WTC11 (cell line): ENCODE measurements at regions not wholly inside any gene's neighbourhood (a gene's known extent, or its start where the extent isn't known, plus 50 kb on each side); places are given as distances from the start of the nearest gene placed in this dataset.

Experiments
- ATAC-seq: fragments of 200-7000 bp; cut with Tn5 transposase; 2 replicates; pipeline ENCODE4 v1.10.0; 2021; ENCODE audit warnings: mild to moderate bottlenecking, moderate library complexity
- CTCF ChIA-PET: fragments of 300-600 bp; sonication (Branson Sonifier 250); formaldehyde crosslinking; loops from one replicate; lab custom pipeline; 2021; ENCODE audit warnings: antibody characterized with exemption; lab: Charles Lee
- POLR2A ChIA-PET: fragments of 350-600 bp; sonication (Branson Sonifier 250); formaldehyde crosslinking; loops from one replicate; lab custom pipeline; 2021; ENCODE audit warnings: antibody characterized with exemption; lab: Charles Lee
- DNase-seq: peaks from one replicate; pipeline ENCODE4 v3.0.0; 2021; ENCODE audit warnings: low spot score
- H3K27ac Mint-ChIP-seq: 2 replicates; pipeline ENCODE4 v1.8.0; 2021; ENCODE audit warnings: mixed read lengths
- H3K27me3 Mint-ChIP-seq: 2 replicates; pipeline ENCODE4 v1.8.0; 2021; ENCODE audit warnings: low read depth, mild to moderate bottlenecking, moderate library complexity, mixed read lengths
- H3K36me3 Mint-ChIP-seq: 2 replicates; pipeline ENCODE4 v1.8.0; 2021; ENCODE audit warnings: mixed read lengths
- H3K4me1 Mint-ChIP-seq: 2 replicates; pipeline ENCODE4 v1.8.0; 2022; ENCODE audit warnings: mixed read lengths
- H3K4me3 Mint-ChIP-seq: 2 replicates; pipeline ENCODE4 v1.8.0; 2021; ENCODE audit warnings: mild to moderate bottlenecking, moderate library complexity, mixed read lengths
- H3K9me3 Mint-ChIP-seq: 2 replicates; pipeline ENCODE4 v1.8.0; 2021; ENCODE audit warnings: mixed read lengths
- CBFB ChIP-seq: sonication (generic); formaldehyde crosslinking; IDR thresholded peaks from 2 replicates; pipeline ENCODE4 v1.8.1; 2022; ENCODE audit warnings: mild to moderate bottlenecking, low read depth, missing genetic modification reagents
- CREB1 ChIP-seq: sonication (generic); formaldehyde crosslinking; IDR thresholded peaks from 2 replicates; pipeline ENCODE4 v1.8.0; 2023; ENCODE audit warnings: mild to moderate bottlenecking, missing genetic modification reagents
- ETV6 ChIP-seq: sonication (generic); formaldehyde crosslinking; IDR thresholded peaks from 2 replicates; pipeline ENCODE4 v1.8.1; 2022; ENCODE audit warnings: mild to moderate bottlenecking, missing genetic modification reagents
- FOXK1 ChIP-seq: sonication (generic); formaldehyde crosslinking; IDR thresholded peaks from 2 replicates; pipeline ENCODE4 v1.8.0; 2022; ENCODE audit warnings: mild to moderate bottlenecking, moderate library complexity, missing genetic modification reagents
- HMGA2 ChIP-seq: fragments of 250-450 bp; sonication (Bioruptor Pico); IDR thresholded peaks from 2 replicates; pipeline ENCODE4 v1.4.0; 2021; ENCODE audit warnings: mild to moderate bottlenecking, moderate library complexity
- IRF2 ChIP-seq: sonication (generic); formaldehyde crosslinking; IDR thresholded peaks from 2 replicates; pipeline ENCODE4 v1.8.0; 2022; ENCODE audit warnings: low read depth, missing genetic modification reagents, borderline replicate concordance
- KAT7 ChIP-seq: sonication (generic); formaldehyde crosslinking; IDR thresholded peaks from 2 replicates; pipeline ENCODE4 v1.8.1; 2023; ENCODE audit warnings: missing genetic modification reagents, mild to moderate bottlenecking, borderline replicate concordance
- NR1H2 ChIP-seq: sonication (generic); formaldehyde crosslinking; IDR thresholded peaks from 2 replicates; pipeline ENCODE4 v1.9.0; 2021; ENCODE audit warnings: mild to moderate bottlenecking, moderate library complexity, missing genetic modification reagents
- SOX15 ChIP-seq: fragments of 250-450 bp; sonication (Bioruptor Pico); IDR thresholded peaks from 2 replicates; pipeline ENCODE4 v1.9.0; 2021; ENCODE audit warnings: mild to moderate bottlenecking
- SP1 ChIP-seq: sonication (generic); formaldehyde crosslinking; conservative IDR thresholded peaks from 2 replicates; pipeline ENCODE4 v1.8.1; 2022; ENCODE audit warnings: missing genetic modification reagents
- TCF7 ChIP-seq: sonication (generic); formaldehyde crosslinking; IDR thresholded peaks from 2 replicates; pipeline ENCODE4 v1.8.0; 2022; ENCODE audit warnings: mild to moderate bottlenecking, low read depth, missing genetic modification reagents, moderate library complexity
- TEAD1 ChIP-seq: sonication (generic); formaldehyde crosslinking; IDR thresholded peaks from 2 replicates; pipeline ENCODE4 v1.8.0; 2022; ENCODE audit warnings: mild to moderate bottlenecking, missing genetic modification reagents
- ZNF121 ChIP-seq: sonication (generic); formaldehyde crosslinking; IDR thresholded peaks from 2 replicates; pipeline ENCODE4 v1.8.0; 2023; ENCODE audit warnings: missing genetic modification reagents
- ZNF138 ChIP-seq: sonication (generic); formaldehyde crosslinking; conservative IDR thresholded peaks from 2 replicates; pipeline ENCODE4 v1.8.1; 2022; ENCODE audit warnings: mild to moderate bottlenecking, moderate library complexity, missing genetic modification reagents
- ZNF219 ChIP-seq: sonication (generic); formaldehyde crosslinking; IDR thresholded peaks from 2 replicates; pipeline ENCODE4 v1.8.0; 2023; ENCODE audit warnings: missing genetic modification reagents, mild to moderate bottlenecking, borderline replicate concordance
- ZNF671 ChIP-seq: fragments of 250-450 bp; sonication (Bioruptor Pico); IDR thresholded peaks from 2 replicates; pipeline ENCODE4 v1.8.0; 2021; ENCODE audit warnings: mild to moderate bottlenecking
- TF ChIP-seq, protein P1 (sequence below): sonication (generic); formaldehyde crosslinking; IDR thresholded peaks from 2 replicates; pipeline ENCODE4 v1.8.0; 2022; ENCODE audit warnings: mild to moderate bottlenecking, missing genetic modification reagents
- TF ChIP-seq, protein P2 (sequence below): sonication (generic); formaldehyde crosslinking; IDR thresholded peaks from 2 replicates; pipeline ENCODE4 v1.8.0; 2023; ENCODE audit warnings: missing genetic modification reagents, mild to moderate bottlenecking, borderline replicate concordance
- TF ChIP-seq, protein P3 (sequence below): sonication (generic); formaldehyde crosslinking; IDR thresholded peaks from 2 replicates; pipeline ENCODE4 v1.8.1; 2023; ENCODE audit warnings: mild to moderate bottlenecking, missing genetic modification reagents, moderate library complexity
- TF ChIP-seq, protein P4 (sequence below): sonication (generic); formaldehyde crosslinking; IDR thresholded peaks from 2 replicates; pipeline ENCODE4 v1.8.0; 2023; ENCODE audit warnings: mild to moderate bottlenecking, missing genetic modification reagents
- TF ChIP-seq, protein P5 (sequence below): fragments of 250-450 bp; sonication (Bioruptor Pico); IDR thresholded peaks from 2 replicates; pipeline ENCODE4 v1.8.0; 2021; ENCODE audit warnings: mild to moderate bottlenecking
- TF ChIP-seq, protein P6 (sequence below): sonication (generic); formaldehyde crosslinking; IDR thresholded peaks from 2 replicates; pipeline ENCODE4 v1.8.0; 2022; ENCODE audit warnings: missing genetic modification reagents
- TF ChIP-seq, protein P7 (sequence below): sonication (generic); formaldehyde crosslinking; IDR thresholded peaks from 2 replicates; pipeline ENCODE4 v1.8.0; 2022; ENCODE audit warnings: mild to moderate bottlenecking, missing genetic modification reagents

DNA sequence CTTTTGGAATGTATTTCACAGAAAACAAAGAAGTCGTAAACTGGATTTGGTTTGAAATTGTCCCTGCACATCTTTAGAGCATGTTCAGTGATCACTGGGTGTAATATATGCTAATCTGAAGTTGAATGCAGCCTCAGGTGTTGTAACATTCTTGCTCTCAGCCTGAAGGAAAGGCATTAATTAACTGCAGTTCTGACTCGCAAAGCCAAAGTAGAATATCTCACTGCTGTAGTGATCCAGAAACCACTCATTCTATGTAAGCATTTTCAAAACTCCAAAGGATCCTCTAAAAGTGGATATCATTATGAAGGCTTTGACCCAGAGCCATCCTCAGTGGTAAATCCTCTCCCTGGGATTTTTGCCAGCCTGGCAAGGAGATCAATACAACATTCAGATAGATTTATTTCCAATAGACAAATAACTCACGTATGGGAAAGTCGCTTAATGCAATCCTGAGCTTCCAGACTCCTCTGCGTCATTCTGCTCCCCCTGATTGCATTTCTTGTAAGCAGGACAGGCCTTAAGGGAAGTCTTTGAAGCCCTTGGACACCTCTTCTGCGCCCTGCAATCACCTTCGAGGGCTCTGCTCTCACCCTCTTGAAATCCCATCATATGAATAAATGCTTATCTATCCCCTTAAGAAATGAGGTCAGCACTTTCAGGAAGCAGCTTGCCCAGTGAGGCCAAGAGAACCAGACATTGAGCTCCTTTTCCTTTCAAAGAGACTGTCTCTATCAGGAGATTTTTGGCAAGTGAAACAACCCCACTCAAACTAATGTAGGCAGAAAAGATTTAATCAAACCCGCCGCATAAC is 301.7 kb upstream of the NBEA start:
- H3K27me3 Mint-ChIP-seq = no peaks in the 10 kb centered on the region
- ATAC-seq = no peak
- DNase-seq = no peak
- no peak overlapping the region for H3K4me3 Mint-ChIP-seq
- H3K9me3 Mint-ChIP-seq = peaks cover 7% of the 10 kb centered on the region; the same call in 1 of the 2 replicates
- no peak for TF ChIP-seq SP1 (CRISPR knock-in tag)
- no peak for TF ChIP-seq ZNF121
- no peak for TF ChIP-seq ZNF138 (CRISPR knock-in tag)
- no peak for TF ChIP-seq ZNF671 (CRISPR knock-in tag)
- TF ChIP-seq TEAD1 (CRISPR knock-in tag) = no peak
- TF ChIP-seq ZNF219 = no peak
- no peak for TF ChIP-seq FOXK1 (CRISPR knock-in tag)
- no peak for TF ChIP-seq KAT7
- TF ChIP-seq SOX15 (CRISPR knock-in tag) = no peak
- TF ChIP-seq ETV6 (CRISPR knock-in tag) = no peak
- TF ChIP-seq, protein P1, sequence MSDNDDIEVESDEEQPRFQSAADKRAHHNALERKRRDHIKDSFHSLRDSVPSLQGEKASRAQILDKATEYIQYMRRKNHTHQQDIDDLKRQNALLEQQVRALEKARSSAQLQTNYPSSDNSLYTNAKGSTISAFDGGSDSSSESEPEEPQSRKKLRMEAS (CRISPR knock-in tag) = no peak
- TF ChIP-seq, protein P2, sequence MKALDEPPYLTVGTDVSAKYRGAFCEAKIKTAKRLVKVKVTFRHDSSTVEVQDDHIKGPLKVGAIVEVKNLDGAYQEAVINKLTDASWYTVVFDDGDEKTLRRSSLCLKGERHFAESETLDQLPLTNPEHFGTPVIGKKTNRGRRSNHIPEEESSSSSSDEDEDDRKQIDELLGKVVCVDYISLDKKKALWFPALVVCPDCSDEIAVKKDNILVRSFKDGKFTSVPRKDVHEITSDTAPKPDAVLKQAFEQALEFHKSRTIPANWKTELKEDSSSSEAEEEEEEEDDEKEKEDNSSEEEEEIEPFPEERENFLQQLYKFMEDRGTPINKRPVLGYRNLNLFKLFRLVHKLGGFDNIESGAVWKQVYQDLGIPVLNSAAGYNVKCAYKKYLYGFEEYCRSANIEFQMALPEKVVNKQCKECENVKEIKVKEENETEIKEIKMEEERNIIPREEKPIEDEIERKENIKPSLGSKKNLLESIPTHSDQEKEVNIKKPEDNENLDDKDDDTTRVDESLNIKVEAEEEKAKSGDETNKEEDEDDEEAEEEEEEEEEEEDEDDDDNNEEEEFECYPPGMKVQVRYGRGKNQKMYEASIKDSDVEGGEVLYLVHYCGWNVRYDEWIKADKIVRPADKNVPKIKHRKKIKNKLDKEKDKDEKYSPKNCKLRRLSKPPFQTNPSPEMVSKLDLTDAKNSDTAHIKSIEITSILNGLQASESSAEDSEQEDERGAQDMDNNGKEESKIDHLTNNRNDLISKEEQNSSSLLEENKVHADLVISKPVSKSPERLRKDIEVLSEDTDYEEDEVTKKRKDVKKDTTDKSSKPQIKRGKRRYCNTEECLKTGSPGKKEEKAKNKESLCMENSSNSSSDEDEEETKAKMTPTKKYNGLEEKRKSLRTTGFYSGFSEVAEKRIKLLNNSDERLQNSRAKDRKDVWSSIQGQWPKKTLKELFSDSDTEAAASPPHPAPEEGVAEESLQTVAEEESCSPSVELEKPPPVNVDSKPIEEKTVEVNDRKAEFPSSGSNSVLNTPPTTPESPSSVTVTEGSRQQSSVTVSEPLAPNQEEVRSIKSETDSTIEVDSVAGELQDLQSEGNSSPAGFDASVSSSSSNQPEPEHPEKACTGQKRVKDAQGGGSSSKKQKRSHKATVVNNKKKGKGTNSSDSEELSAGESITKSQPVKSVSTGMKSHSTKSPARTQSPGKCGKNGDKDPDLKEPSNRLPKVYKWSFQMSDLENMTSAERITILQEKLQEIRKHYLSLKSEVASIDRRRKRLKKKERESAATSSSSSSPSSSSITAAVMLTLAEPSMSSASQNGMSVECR (CRISPR knock-in tag) = no peak
- TF ChIP-seq, protein P3, sequence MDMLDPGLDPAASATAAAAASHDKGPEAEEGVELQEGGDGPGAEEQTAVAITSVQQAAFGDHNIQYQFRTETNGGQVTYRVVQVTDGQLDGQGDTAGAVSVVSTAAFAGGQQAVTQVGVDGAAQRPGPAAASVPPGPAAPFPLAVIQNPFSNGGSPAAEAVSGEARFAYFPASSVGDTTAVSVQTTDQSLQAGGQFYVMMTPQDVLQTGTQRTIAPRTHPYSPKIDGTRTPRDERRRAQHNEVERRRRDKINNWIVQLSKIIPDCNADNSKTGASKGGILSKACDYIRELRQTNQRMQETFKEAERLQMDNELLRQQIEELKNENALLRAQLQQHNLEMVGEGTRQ (CRISPR knock-in tag) = no peak
- TF ChIP-seq NR1H2 = no peak
- H3K36me3 Mint-ChIP-seq = no peaks in the 10 kb centered on the region
- ChIA-PET CTCF (no interaction called here), POLR2A (interaction anchor here (0.7 kb wide), 1 partner anchor 1361 kb away, joined by 6 read pairs; no protein-coding TSS in a partner anchor)
- H3K4me1 Mint-ChIP-seq = peaks cover 36% of the 10 kb centered on the region
- H3K27ac Mint-ChIP-seq = no peak overlapping the region

DNA sequence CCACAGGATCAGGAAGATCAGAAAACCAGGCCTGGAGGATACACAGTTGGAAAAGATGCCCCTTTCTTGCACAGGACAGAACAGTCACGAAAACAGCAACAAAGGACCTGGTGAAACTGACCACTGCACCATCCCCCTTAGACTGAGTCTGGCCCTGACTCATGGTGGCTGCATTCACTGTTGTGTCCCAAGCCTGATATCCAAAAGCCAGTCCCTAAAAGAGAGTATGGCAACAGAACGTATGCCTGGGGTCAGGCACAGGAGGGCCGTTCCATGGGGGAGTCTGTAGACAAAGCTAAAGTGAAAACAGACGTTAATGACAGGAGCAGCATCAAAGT is 301.1 kb upstream of the NBEA start:
- Mint-ChIP-seq H3K9me3 (peaks cover 7% of the 10 kb centered on the region; the same call in 1 of the 2 replicates), H3K27me3 (no peaks in the 10 kb centered on the region), H3K4me1 (peaks cover 36% of the 10 kb centered on the region), H3K4me3 (no peak overlapping the region), H3K36me3 (no peaks in the 10 kb centered on the region), H3K27ac (no peak overlapping the region)
- no peak for ATAC-seq
- ChIA-PET POLR2A (no interaction called here), CTCF (no interaction called here)
- DNase-seq = no peak
- TF ChIP-seq, protein P4, sequence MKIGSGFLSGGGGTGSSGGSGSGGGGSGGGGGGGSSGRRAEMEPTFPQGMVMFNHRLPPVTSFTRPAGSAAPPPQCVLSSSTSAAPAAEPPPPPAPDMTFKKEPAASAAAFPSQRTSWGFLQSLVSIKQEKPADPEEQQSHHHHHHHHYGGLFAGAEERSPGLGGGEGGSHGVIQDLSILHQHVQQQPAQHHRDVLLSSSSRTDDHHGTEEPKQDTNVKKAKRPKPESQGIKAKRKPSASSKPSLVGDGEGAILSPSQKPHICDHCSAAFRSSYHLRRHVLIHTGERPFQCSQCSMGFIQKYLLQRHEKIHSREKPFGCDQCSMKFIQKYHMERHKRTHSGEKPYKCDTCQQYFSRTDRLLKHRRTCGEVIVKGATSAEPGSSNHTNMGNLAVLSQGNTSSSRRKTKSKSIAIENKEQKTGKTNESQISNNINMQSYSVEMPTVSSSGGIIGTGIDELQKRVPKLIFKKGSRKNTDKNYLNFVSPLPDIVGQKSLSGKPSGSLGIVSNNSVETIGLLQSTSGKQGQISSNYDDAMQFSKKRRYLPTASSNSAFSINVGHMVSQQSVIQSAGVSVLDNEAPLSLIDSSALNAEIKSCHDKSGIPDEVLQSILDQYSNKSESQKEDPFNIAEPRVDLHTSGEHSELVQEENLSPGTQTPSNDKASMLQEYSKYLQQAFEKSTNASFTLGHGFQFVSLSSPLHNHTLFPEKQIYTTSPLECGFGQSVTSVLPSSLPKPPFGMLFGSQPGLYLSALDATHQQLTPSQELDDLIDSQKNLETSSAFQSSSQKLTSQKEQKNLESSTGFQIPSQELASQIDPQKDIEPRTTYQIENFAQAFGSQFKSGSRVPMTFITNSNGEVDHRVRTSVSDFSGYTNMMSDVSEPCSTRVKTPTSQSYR (CRISPR knock-in tag) = no peak
- TF ChIP-seq TCF7 (CRISPR knock-in tag) (no peak), CBFB (CRISPR knock-in tag) (no peak), CREB1 (no peak), IRF2 (CRISPR knock-in tag) (no peak), HMGA2 (CRISPR knock-in tag) (no peak)
- TF ChIP-seq, protein P5, sequence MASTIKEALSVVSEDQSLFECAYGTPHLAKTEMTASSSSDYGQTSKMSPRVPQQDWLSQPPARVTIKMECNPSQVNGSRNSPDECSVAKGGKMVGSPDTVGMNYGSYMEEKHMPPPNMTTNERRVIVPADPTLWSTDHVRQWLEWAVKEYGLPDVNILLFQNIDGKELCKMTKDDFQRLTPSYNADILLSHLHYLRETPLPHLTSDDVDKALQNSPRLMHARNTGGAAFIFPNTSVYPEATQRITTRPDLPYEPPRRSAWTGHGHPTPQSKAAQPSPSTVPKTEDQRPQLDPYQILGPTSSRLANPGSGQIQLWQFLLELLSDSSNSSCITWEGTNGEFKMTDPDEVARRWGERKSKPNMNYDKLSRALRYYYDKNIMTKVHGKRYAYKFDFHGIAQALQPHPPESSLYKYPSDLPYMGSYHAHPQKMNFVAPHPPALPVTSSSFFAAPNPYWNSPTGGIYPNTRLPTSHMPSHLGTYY (CRISPR knock-in tag) = no peak
- TF ChIP-seq, protein P6, sequence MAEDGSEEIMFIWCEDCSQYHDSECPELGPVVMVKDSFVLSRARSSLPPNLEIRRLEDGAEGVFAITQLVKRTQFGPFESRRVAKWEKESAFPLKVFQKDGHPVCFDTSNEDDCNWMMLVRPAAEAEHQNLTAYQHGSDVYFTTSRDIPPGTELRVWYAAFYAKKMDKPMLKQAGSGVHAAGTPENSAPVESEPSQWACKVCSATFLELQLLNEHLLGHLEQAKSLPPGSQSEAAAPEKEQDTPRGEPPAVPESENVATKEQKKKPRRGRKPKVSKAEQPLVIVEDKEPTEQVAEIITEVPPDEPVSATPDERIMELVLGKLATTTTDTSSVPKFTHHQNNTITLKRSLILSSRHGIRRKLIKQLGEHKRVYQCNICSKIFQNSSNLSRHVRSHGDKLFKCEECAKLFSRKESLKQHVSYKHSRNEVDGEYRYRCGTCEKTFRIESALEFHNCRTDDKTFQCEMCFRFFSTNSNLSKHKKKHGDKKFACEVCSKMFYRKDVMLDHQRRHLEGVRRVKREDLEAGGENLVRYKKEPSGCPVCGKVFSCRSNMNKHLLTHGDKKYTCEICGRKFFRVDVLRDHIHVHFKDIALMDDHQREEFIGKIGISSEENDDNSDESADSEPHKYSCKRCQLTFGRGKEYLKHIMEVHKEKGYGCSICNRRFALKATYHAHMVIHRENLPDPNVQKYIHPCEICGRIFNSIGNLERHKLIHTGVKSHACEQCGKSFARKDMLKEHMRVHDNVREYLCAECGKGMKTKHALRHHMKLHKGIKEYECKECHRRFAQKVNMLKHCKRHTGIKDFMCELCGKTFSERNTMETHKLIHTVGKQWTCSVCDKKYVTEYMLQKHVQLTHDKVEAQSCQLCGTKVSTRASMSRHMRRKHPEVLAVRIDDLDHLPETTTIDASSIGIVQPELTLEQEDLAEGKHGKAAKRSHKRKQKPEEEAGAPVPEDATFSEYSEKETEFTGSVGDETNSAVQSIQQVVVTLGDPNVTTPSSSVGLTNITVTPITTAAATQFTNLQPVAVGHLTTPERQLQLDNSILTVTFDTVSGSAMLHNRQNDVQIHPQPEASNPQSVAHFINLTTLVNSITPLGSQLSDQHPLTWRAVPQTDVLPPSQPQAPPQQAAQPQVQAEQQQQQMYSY (CRISPR knock-in tag) = no peak
- TF ChIP-seq, protein P7, sequence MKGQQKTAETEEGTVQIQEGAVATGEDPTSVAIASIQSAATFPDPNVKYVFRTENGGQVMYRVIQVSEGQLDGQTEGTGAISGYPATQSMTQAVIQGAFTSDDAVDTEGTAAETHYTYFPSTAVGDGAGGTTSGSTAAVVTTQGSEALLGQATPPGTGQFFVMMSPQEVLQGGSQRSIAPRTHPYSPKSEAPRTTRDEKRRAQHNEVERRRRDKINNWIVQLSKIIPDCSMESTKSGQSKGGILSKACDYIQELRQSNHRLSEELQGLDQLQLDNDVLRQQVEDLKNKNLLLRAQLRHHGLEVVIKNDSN (CRISPR knock-in tag) = no peak
